ENCODE measurements at regions not wholly inside any gene's neighbourhood (a gene's known extent, or its start where the extent isn't known, plus 50 kb on each side); places are given as distances from the start of the nearest gene placed in this dataset.

DNA sequence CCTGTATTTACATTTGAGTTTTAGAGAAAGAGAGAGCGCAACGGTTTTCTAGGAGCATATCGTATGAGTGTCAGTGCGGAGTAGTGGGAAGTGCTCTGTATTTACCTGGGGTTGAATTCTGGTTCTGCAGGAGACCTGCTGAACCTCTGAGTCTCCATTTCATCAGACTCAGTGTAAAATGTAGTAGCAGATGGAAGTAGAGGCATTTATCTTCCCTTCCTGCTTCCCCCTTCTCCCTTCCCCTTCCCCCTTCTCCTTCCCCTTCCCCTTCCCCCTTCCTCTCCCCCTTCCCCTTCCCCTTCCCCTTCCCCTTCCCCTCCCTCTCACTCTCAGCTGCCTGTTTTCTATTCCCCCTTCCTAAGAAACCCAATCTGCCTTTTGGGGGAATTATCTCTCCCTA is 426.9 kb downstream of the NPIPA7 start:
- TF ChIP-seq, protein P1, sequence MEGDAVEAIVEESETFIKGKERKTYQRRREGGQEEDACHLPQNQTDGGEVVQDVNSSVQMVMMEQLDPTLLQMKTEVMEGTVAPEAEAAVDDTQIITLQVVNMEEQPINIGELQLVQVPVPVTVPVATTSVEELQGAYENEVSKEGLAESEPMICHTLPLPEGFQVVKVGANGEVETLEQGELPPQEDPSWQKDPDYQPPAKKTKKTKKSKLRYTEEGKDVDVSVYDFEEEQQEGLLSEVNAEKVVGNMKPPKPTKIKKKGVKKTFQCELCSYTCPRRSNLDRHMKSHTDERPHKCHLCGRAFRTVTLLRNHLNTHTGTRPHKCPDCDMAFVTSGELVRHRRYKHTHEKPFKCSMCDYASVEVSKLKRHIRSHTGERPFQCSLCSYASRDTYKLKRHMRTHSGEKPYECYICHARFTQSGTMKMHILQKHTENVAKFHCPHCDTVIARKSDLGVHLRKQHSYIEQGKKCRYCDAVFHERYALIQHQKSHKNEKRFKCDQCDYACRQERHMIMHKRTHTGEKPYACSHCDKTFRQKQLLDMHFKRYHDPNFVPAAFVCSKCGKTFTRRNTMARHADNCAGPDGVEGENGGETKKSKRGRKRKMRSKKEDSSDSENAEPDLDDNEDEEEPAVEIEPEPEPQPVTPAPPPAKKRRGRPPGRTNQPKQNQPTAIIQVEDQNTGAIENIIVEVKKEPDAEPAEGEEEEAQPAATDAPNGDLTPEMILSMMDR (IDR thresholded peaks at IDR 0.05; ENCODE audit: low read depth, low read length, poor library complexity, severe bottlenecking): no peak
- no peak for TF ChIP-seq EZH2phosphoT487 (IDR thresholded peaks at IDR 0.05; ENCODE audit: borderline replicate concordance, low read length)

Measured in DOHH2 (cell line).